ENCODE measurements at regions not wholly inside any gene's neighbourhood (a gene's known extent, or its start where the extent isn't known, plus 50 kb on each side); places are given as distances from the start of the nearest gene placed in this dataset.
A peak's percentile ranks its signal among the peaks of the same experiment; 100 is the strongest.

- DNase-seq (ENCODE audit: low spot score) = no peak
These were observed 98.1 kb upstream of the COL21A1 start for GRCh38 chr6:56345376-56345995.

- DNase-seq (ENCODE audit: low spot score) = no peak
These were observed 95.9 kb upstream of the COL21A1 start for GRCh38 chr6:56343295-56343694.

DNA sequence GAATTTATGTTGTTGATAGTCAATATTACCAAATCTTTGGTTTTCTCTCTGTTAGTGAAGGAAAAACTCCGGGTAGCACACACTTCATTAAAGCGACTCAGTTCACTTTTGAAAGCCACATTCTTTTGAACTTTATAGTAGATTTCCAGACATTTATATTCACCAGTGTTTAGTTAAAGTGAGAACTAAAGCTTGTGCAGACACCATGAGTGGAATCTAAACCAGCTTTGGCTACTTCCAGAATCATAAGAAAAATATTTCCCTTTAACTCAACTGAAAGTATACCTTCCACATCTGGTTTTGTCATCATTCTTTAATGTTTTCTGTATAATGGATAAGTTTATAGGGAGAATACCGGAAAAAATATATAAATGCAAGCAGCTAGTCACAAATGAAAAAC lies 92.1 kb upstream of the COL21A1 start:
- DNase-seq (ENCODE audit: low spot score) = no peak

DNA sequence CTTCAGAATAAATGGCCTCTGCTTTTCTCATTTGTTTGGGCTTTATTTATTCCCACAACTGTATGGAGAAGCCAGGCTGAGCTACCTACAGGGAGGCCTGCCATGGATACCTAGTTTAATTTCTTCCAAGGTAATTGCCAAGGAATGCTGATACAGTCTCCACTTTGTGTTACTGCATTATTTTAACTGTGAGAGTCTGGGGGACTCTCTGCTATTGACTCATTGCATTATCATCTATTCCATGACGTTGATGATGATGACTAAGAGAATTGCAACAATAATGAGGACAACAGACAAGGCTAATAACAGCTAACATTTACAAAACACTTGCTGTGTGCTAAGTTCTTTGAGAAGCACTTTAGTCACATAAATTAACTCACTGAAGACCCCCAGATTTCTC lies 88.3 kb upstream of the COL21A1 start:
- DNase-seq (ENCODE audit: low spot score) = no peak

GRCh38 chr6:56334937-56335336 lies 87.6 kb upstream of the COL21A1 start:
- DNase-seq (ENCODE audit: low spot score) = no peak

- no peak for DNase-seq (ENCODE audit: low spot score)
These were observed 82.1 kb upstream of the COL21A1 start for GRCh38 chr6:56329271-56330050.

- DNase-seq (ENCODE audit: low spot score) = no peak
These were observed 81.3 kb upstream of the COL21A1 start for GRCh38 chr6:56328728-56329090.

DNA sequence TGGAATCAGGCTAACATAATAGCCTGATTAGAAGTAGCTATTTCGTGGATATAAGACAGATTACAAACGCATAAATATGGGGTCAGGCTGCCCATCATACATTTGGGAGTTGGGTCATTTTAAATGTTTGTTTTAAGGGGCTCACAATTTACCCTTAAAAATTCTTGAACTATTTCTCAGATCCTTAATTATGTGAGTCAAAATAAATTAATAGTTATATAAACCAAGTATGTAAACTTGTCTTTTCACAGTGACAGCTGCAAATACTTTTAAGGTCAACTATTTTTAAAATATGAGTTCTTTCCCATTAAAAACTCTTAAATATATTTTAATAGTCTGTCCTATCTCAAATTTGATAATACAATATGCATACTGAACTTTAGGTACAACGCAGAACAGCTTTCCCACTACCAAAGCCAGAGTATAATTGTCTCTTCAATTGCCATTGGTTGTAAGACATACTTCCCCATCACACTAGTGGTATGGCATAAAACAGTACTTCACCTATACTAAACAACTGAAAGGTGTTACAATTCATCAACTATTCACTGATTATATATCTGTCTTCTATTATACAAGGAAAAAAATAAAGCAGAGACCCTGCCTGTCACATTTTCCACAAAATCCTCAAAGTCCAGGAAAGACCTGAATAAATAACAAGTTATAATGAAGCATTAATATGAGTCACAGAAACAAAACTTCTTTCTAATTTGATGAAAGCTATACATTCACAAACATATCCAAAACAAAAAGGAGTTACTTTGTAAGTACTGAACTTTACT lies 80.8 kb upstream of the COL21A1 start:
- DNase-seq (ENCODE audit: low spot score) = no peak

- DNase-seq (ENCODE audit: low spot score) = no peak
These were observed 77.0 kb upstream of the COL21A1 start for GRCh38 chr6:56324396-56324795.

DNA sequence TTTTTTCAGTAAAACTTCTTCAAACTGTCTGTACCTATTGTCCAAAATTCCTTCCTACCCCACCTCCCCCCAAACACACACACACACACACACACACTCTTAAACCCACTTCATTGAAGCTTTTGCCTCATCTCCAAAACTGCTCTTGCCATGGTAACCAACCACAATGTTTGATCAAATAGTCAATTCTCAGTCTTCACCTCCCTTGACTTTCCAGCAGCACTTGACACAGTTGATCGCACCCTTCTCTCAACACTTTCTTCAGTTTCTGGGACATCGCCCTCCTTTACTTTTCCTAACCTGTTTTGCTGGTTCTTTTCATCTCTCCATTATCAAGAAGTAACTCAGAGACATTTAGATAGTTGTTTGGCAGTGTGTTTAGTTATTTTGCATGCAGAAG lies 71.5 kb upstream of the COL21A1 start:
- DNase-seq (ENCODE audit: low spot score) = no peak

GRCh38 chr6:56314683-56315523 lies 67.5 kb upstream of the COL21A1 start:
- DNase-seq (ENCODE audit: low spot score) = peak; percentile 58

DNA sequence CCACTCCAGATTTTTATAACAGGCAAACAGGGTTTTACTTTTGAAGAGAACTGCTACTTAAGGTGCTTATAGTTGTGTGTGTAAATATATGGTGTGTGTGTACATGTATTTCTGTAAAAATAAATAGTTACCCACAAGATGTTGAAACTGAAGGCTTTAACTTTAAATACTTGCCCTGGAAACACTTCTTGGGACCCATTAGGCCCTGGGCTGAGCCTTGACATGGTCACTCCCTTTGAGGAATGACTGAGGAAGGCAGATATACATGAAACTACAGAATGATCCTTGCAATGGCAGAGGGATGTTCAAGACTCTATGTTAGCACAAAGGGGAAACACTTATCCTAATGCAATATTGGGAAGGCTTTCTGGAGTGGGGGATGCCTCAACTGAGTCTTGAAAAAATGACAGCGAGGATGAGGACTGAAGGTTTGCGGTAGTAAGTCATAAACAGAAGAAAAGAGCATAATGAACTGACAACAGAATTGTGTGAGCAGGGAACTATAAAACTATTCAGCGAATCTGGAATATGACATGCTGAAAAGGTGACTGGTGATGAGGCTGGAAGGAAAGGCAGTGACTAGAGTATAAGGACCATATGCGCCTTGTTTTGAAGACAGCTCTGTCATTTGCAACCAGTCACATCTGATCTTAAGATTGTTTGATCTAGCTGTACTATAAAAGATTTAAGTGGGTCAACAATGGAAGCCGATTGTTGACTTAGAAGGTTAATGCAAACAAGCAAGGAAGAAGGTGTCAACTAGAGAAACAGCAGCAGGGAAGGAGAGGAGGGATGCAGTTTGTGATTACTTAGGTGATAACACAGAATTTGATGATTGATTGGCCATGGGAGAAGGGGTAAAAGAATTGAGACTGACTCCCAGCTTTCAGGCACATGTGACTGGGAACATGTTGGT lies 64.4 kb upstream of the COL21A1 start:
- no peak for DNase-seq (ENCODE audit: low spot score)

GRCh38 chr6:56311061-56311460 lies 63.7 kb upstream of the COL21A1 start:
- no peak for DNase-seq (ENCODE audit: low spot score)

DNA sequence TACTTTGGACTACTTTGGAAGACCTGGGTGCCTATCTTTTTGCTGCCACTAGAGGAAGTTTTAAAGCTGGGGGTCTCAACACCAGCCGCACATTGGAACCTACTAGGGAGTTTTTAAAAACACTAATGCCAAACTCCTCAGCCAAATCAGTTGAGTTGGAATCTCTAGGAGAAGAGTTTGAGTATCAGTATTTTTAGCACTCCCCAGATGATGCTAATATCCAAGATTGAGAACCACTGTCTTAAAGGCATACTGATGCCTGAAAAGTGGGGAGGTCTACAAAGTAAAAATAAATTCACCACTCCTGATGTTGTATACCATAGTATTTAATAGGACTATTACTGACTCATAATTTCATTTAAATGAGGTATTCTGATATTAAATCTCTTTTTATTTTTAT lies 62.9 kb upstream of the COL21A1 start:
- no peak for DNase-seq (ENCODE audit: low spot score)

- DNase-seq (ENCODE audit: low spot score) = no peak
These were observed 52.5 kb upstream of the COL21A1 start for GRCh38 chr6:56299916-56300315.

DNA sequence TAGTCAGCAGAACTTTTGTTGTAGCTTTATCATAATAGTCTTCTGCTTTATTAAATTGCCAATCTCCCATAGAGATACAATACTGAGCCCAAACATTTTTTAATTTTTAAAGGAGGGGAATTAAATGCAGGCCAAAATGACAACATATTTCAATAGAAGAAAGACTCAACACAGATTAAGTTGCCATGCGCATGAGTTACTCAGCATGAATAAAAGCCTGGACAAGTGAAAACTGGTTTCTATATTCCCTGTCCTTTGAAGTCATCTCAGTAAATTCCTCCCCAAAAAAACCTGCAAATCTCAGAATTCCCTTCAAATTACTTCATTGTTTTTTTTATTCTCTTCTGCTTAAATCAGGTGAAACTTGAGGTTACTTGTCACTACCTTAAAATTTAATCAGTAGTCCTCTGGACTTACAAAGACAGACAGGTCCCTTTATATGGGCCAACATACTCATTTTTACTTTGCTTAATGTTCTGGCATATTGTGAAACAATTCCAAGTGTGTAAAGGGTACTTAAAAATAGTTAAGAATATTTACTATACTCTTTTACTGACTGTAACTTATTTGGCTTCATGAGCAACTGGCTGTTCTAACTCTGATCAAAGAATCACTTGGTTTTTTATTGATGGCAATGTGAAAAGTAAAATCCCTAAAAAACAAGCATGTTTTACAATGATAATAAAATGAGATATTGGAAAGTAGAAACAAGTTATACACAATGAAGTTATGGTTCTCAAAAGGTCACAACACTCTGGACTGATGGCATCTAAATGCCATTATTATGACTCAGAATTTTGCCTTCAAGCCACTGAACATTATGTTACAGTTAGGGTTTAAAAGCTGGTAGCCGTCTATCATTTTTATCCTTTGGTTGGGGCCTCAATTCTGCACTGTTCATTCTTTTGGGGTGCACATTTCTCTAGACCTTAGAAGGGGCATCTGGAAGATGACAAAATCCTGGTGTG lies 49.9 kb upstream of the COL21A1 start:
- DNase-seq (ENCODE audit: low spot score) = no peak
